Sigmoid colon (tissue), 4 donors: ENCODE measurements at regions not wholly inside any gene's neighbourhood (a gene's known extent, or its start where the extent isn't known, plus 50 kb on each side); places are given as distances from the start of the nearest gene placed in this dataset.

Source experiments
- POLR2A ChIP-seq, 2 donors: fragments of 450-650 bp; IDR thresholded peaks; one replicate each; pipeline ENCODE4 v1.6.1; 2016; ENCODE audit warnings: antibody characterized with exemption in 2 of 2, mild to moderate bottlenecking in 2 of 2, moderate library complexity in 2 of 2
- POLR2AphosphoS5 ChIP-seq, 4 donors: sonication (generic); formaldehyde crosslinking; IDR thresholded peaks; one replicate each; pipeline ENCODE4 v1.6.1; 2017; ENCODE audit warnings: antibody characterized with exemption in 4 of 4

DNA sequence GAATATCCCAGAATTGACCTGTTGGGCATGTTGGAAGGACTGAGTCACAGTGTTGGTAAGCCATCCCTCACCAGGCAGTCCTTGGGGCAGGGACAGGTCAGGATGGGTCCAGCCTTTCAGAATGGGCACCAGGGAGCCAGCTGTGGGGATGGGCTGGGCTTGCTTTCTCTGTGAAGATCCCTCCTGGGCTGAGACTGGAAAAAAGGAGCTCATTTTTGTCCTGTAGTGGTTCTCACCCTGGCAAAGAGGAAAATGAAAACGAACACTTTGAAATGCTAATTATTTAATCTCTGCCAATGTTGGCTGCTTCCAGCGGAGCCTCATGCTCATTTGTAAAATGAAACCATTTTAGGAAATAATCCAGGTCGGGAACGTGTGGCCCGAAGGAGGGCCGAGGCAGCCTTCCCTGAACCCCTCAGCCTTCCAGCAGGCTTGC lies 237.5 kb upstream of the SALL1 start:
- TF ChIP-seq POLR2A (IDR thresholded peaks at IDR 0.05) (no peak), POLR2AphosphoS5 (IDR thresholded peaks at IDR 0.05) (no peak)
